GM21360 (cell line): ENCODE measurements at regions not wholly inside any gene's neighbourhood (a gene's known extent, or its start where the extent isn't known, plus 50 kb on each side); places are given as distances from the start of the nearest gene placed in this dataset.
"Not testable (repeated sequence)": the region's sequence is repeated elsewhere in the genome, so short reads cannot be mapped to it uniquely, and the experiment has no call there.

Experiments
- ATAC-seq: cut with Tn5 transposase; IDR thresholded peaks from one replicate; pipeline ENCODE4 v1.9.1; 2021; ENCODE audit warnings: mild to moderate bottlenecking, moderate library complexity; ENCODE audit not compliant: unreplicated experiment

GRCh38 chr2:224181534-224182155 is 142.6 kb upstream of the SERPINE2 start:
- no peak for ATAC-seq

- ATAC-seq = no peak
Observed at GRCh38 chr2:224180810-224181209, 141.7 kb upstream of the SERPINE2 start.

- ATAC-seq = no peak
Observed at GRCh38 chr2:224178056-224178455, 139.0 kb upstream of the SERPINE2 start.

- no peak for ATAC-seq
Observed at GRCh38 chr2:224175538-224175937, 136.5 kb upstream of the SERPINE2 start.

GRCh38 chr2:224174990-224175389 is 135.9 kb upstream of the SERPINE2 start:
- ATAC-seq = no peak

GRCh38 chr2:224174521-224174920 is 135.4 kb upstream of the SERPINE2 start:
- ATAC-seq = no peak

GRCh38 chr2:224173933-224174332 is 134.8 kb upstream of the SERPINE2 start:
- no peak for ATAC-seq

GRCh38 chr2:224173210-224173609 is 134.1 kb upstream of the SERPINE2 start:
- ATAC-seq = no peak

- ATAC-seq = no peak
Observed at GRCh38 chr2:224171226-224171625, 132.1 kb upstream of the SERPINE2 start.

- no peak for ATAC-seq
Observed at GRCh38 chr2:224169847-224170246, 130.8 kb upstream of the SERPINE2 start.

- ATAC-seq = not testable (repeated sequence)
Observed at GRCh38 chr2:224167781-224168180, 128.7 kb upstream of the SERPINE2 start.

GRCh38 chr2:224166654-224167053 is 127.6 kb upstream of the SERPINE2 start:
- ATAC-seq = no peak

GRCh38 chr2:224165901-224166319 is 126.8 kb upstream of the SERPINE2 start:
- no peak for ATAC-seq

- ATAC-seq = no peak
Observed at GRCh38 chr2:224163566-224164307, 124.7 kb upstream of the SERPINE2 start.

- ATAC-seq = no peak
Observed at GRCh38 chr2:224162122-224162521, 123.0 kb upstream of the SERPINE2 start.

GRCh38 chr2:224161712-224162111 is 122.6 kb upstream of the SERPINE2 start:
- no peak for ATAC-seq

- no peak for ATAC-seq
Observed at GRCh38 chr2:224160917-224161316, 121.8 kb upstream of the SERPINE2 start.

GRCh38 chr2:224159345-224159928 is 120.4 kb upstream of the SERPINE2 start:
- no peak for ATAC-seq

GRCh38 chr2:224158831-224159230 is 119.7 kb upstream of the SERPINE2 start:
- no peak for ATAC-seq

- ATAC-seq = no peak
Observed at GRCh38 chr2:224158061-224158460, 119.0 kb upstream of the SERPINE2 start.

- ATAC-seq = no peak
Observed at GRCh38 chr2:224157655-224158054, 118.6 kb upstream of the SERPINE2 start.

GRCh38 chr2:224156436-224156835 is 117.3 kb upstream of the SERPINE2 start:
- no peak for ATAC-seq
